Stimulated activated CD4-positive, alpha-beta T cell treated with anti-CD3 and anti-CD28 coated beads, Interleukin-1b, Interleukin-23, amount 100 ng/mL, for 24 hours (primary cell): ENCODE measurements at regions not wholly inside any gene's neighbourhood (a gene's known extent, or its start where the extent isn't known, plus 50 kb on each side); places are given as distances from the start of the nearest gene placed in this dataset.

Experiments
- DNase-seq, 4 experiments: peaks; one replicate each; pipeline ENCODE4 v3.0.0-alpha.2; 2020; ENCODE audit warnings: low read depth in 4 of 4, low spot score in 1 of 4

DNA sequence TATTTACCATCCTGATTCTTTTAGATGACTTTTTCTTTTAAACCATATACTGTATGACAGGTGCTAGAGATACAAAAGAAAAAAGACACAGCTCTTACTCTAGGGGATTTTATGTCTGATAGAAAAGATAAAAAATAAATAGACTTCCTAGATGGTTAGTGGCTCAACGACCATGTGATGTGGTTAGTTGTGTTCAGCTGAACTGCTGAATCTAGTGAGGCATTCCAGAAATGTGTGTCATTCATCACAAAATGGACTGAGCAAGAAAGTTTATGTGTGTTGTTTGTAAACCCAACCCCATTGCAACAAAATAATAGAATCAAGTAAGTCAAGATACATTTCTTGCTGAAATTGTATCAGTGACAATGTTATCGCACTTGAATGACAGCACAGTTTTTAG is 205.8 kb upstream of the LYPLAL1 start:
- DNase-seq: no peak

DNA sequence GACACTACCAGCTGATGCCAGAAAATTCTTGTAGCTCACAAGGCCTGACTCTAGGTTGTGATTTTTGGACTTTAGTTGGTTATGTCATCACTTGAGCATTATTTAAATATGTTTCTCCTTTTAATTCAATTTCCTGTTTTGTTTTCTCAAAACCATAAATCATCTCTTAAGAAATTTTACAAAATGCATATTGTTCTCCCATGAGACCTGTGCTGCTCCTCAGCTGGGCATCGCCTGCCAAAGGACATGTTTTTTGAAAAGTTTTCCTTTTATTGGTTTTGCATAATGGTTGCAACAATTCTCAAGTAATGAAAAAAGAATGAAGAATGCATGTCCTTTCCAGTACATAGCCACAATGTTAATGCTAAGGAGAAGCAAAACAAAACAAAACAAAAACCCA is 204.7 kb upstream of the LYPLAL1 start:
- DNase-seq: no peak

DNA sequence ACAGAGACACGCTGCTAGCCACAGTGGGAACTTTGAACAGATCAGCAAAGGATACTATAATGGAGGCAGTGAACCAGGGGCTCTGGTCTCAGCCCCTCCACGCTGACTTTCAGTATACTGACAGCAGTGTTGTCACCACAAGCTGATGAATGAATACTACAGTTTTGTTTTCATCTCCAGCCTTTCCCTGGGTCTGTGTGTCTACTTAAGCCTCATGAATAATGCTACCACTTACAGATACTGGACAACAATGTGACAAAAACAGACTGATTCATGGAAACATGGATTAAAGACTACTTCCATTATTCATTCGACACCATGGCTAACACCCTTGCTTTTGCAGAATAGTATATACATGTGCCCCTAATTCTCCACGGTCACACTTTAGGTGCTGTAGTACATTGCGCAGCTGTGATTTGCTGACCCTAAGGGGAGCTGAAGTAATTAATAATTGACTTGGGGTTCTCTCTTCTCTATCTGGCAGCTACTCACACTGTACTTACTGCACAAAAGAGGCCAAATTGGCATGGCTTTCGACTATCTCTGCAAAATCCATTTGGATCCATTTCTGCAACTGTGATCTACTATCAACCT is 203.2 kb upstream of the LYPLAL1 start:
- DNase-seq: no peak

DNA sequence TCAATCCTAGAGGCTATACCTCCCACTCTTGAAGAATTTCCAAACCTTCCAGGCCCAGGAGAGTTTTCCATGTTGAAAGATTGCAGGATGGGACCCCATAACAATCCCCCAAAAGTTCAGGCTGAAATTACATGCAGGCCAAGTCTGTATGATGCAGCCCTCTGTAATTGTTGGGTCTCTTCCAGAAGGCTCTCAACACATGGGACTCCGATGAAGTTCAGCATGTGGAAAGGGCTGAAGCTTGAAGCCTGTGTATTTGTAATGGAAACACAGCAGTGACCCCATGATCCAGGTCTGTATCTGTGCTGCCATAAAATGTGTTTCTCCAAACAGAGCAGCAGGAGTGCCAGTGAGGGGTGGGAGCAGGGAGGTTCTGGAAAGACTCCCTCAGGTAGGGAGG is 202.5 kb upstream of the LYPLAL1 start:
- DNase-seq: no peak

DNA sequence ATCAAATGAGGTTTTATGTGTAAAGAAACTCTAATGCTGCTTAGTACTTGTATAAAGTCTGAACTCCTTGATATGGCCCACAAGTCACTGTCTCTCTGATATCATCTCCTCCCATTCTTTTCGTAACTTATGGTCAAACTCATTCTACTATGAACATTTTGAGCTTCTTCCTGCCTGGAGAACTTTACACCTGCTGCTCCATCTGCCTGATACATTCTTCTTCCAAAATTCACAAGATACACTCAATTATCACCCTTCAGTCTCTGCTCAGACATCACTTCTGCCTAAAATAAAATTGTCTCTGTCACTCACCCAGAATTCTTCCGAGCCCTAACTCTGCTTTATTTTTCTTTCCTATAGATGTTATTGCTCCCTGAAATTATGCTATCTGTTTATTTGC is 192.8 kb upstream of the LYPLAL1 start:
- no peak for DNase-seq

DNA sequence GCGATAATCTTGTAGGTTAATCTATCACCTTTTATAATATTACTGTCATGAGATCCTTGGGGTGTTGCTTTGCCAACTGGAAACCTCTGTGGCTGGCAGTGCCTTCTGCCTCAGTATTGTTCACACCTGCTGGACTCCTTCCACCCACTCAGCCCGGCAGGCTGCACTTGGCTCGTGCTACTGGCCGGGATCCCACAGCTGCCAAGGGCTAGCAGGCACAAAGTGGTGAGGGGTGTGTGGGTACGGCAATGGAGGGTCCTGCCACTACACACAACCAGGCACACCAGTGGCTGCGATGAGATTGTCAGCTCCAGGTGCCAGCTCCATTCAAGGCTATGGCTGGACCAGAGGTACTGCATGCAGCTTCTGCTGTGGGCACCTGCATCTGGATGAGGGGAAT is 191.2 kb upstream of the LYPLAL1 start:
- no peak for DNase-seq

DNA sequence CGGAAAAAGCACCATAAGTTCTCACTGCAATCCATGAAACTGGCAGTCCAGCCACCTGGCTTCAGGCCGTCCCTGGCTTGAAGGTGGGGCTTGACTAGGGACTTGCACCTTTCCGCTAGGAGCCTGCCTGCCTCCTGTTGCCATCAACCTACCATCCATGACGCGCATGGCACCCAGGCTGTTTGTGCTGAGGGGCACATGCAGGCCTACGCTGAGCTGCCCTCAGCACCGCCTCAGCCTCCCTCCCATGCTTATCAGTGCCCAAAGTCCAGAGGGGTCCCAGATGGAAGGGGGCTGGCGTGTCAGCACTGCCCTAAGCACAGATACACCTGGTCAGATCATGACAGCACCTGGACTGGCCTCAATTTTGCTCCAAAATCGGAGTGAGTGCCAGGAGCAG is 190.2 kb upstream of the LYPLAL1 start:
- no peak for DNase-seq

DNA sequence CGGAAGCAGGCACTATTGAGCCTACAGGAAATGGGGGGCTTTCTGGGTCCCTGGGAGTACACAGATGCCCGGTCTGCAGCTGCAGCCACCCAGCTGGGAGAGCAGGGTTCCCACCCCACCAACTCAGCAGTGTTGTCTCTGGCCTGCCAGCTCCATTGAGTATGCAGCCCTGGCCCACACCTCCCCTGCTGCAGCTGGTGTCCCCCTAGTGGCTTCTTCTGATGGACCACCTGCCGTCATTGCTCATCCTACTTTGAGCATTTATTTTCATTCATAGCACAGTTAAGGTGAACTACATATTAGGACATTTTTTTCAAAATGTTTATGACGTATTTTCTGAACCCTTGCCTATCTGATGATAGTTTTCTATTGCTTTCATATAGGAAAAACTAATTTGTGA is 189.8 kb upstream of the LYPLAL1 start:
- no peak for DNase-seq

DNA sequence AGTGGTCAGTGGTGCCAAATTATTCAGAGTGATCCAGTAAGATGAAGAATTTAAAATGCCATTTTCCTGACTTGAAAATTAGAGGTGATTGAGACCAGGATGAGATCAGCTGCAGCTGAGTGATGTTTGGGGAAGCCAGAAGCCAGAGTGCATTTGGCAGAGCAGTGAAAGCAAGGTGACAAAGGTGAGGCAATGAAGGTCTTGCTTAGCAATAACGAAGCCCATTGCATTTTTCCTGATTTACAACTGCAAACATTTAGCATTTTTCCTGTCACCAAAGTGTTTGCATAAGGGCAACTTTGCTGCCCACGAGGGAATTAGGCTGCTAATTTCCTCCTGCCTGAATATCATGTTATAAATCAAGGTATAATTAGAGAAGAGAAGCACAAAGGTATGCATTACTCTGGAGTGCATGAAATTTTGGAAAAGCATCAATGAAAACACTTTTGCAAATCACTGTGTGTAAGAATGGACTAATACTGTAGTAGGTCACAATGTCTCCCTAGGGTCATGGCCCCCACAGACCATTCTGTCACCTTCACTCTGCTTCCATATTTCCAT is 188.2 kb upstream of the LYPLAL1 start:
- no peak for DNase-seq

DNA sequence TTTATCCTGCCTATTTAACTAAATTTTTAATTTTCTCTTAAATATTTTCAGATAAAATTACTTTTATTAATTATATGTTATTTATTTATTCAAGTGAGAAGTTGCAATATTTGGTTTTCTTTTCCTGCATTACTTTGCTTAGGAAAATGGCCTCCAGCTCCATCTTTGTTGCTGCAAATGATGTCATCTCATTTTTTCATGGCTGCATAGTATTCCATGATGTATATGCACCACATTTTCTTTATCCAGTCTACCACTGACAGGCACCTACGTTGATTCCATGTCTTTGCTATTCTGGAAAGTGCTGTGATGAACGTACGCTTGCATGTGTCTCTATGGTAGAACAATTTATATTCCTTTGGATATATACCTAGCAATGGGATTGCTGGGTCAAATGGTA is 186.9 kb upstream of the LYPLAL1 start:
- no peak for DNase-seq

DNA sequence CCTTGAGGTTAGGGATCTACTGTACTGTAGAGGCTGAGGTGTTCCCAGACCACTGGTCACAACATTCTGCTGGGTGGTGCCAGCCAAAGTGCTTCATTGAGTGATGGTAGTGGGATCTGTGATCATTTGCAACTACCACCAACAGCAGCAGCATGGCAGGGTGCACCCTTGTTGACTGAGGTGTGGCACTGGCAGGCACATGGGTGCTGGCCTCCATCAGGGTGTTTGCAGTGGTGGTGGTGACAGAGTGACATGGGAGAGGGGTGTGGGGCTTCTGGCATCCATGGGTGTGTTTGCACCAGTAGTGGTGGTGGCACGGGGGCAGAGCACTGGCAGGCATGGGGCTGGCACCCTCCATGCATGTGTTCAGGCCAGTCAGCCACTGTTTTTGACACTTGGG is 183.7 kb upstream of the LYPLAL1 start:
- no peak for DNase-seq

DNA sequence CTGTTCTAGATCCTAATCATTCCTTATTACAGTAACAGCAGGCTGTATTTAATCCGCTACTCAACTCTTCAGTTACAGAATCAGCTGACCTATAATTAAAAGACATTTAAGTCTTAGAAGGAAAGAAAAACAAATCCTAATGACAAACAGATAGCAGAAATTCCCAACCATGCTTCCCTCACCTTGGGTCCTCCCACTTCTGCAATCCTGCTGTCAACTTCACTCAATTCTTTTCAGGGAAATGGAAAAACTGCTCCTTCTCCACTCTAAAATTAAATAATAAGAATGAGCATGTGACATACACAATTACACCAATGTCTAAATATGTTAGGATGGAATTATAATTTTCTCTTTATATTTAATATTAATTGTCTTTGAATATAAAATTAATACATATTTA is 182.6 kb upstream of the LYPLAL1 start:
- DNase-seq: no peak

DNA sequence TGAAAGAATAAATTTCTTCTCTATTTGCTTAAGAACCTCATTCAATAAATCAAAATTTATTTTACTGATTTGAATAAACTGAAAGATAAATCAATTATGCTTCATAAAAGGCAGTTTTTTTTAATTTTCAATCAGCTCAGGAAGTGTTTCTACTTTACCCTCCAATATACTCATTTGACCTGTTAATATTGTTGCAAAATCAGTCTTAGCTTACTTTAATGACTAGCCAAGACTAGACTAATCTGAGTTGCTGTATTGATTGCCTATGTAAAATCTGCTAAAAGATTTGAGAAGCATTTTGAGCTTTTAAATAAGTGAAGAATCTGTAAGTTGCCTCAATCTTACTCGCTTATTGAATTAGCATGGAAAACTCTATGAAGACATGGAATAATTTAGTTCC is 179.1 kb upstream of the LYPLAL1 start:
- no peak for DNase-seq

DNA sequence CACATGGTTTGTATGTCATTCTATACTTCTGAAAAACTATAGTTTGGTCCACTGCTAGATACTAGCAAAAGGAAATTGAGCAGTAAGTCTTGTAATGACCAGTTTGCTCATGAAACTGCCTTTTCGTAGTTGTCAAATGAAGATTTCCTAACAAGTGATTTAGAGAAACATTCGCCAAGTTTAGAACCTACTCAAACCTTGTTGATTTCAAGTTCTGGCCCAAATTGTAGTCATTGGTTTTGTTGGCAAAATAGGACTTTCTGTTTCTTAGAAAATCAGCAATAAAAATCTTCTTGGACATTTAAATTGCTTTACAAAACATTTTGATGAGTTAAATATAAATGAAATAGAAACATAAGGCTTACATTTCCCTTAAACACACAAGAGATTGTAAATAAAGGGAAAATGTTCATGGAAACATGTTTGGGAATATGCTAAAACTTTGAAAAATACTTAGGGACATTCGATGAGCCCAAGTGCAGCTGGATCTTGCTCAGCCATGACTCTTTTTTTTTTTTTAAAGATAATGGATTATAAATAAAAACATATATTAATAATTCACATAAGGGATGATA is 178.5 kb upstream of the LYPLAL1 start:
- DNase-seq: no peak

DNA sequence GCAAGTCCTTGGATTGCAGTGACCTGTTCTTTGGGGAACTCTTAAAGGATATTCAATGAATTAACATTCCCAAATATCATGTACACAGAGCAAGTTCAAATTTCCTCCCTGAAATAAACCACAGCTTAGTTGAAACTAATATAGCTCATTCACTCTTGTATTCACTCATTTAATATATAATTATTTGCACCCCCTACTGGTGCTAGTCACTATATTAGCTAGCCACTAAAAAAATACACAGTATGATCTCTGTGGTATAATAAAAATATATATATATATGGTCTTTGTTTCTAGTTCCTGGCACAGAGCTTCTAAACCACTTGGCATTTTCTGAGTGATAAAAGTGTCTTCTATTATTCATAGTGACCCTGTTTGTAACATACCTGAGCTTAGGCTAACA is 177.3 kb upstream of the LYPLAL1 start:
- DNase-seq: no peak

DNA sequence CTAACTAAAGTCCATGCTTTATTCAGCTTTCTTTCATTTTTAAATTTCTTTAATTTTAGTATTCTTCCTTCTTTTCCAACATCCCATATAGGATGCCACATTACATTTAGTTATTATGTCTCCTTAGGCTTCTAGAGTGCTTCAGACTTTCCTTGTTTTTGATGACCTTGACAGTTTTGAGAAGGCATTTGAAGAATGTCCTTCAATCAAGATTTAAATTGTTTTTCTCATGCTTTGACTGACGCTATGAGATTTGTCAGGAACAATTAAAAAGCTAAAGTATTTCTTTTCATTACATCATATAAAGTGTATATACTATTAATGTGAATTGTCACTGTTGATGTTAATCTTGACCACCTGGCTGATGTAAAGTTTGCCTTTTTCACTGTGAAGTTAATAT is 173.7 kb upstream of the LYPLAL1 start:
- no peak for DNase-seq

DNA sequence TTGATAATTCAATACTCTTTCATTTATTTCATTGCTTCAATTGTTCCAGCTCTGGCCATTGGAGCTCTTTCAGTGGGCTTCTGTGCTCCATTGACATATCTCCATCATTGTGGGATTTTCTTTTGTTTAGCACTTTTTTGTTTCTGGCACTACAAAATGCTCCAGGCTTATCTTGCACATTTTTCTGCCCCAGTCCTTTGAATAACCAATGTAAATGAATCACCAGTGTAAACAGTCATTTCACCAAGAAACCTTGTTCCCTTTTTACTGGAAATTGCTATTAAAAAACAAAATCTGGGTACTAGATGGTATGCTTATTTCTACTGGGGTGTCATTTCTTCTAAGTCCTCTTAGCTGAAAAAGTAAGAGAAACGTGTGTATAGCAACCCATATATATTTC is 173.0 kb upstream of the LYPLAL1 start:
- no peak for DNase-seq

DNA sequence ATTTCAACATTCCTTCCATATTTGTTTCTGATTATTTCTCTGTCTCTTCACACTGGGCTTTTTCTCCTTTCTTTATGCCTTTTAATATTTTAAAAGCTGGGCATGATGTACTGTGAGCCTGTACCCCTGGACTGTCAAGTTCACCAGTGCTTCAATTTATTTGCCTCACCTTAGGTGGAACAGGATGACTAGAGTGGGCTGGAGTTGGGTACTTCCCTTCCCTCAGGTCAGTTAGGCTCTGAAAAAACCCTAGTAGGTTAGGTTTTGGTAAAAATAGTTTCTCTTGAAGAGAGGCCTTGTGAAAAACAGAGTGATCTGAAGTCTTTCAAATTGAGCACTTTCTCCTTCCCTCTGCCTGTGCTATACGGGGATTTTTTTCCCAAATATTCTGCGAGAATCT is 163.0 kb upstream of the LYPLAL1 start:
- no peak for DNase-seq

DNA sequence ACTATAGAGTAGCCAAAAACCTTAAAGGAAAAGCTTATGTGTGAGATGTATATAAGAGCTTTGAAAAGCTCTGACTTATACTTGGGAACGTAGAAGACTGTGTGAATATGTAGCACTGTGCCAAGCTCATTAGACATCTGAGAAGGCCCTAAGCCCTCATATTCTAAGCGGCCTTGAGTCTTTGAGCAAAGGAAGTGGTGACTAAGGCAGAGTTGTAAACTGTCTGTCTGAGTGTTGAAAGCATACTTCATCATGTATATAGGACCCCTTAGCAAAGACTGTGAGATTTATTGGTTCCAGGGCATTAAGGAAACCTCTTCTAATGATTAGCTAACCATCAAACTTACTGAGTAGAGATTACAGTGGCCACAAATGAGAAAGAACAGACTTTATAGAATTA is 153.3 kb upstream of the LYPLAL1 start:
- DNase-seq: no peak

DNA sequence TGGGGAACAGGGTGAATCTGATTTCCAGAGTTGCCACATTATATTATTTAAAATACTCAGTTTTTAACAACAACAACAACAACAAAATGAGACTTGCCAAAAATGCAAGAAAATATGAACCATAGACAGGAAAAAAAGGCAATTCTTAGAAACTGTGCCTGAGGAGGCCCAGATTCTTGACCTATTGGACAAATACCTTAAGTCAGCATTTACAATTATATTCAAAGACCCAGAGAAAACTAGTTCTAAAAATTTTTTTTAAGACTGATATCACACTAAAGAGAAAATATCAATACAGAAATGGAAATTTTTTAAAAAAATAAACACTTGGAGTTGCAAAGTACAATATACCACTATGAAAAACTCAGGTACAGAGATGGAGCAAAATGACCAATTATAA is 152.8 kb upstream of the LYPLAL1 start:
- DNase-seq: no peak

DNA sequence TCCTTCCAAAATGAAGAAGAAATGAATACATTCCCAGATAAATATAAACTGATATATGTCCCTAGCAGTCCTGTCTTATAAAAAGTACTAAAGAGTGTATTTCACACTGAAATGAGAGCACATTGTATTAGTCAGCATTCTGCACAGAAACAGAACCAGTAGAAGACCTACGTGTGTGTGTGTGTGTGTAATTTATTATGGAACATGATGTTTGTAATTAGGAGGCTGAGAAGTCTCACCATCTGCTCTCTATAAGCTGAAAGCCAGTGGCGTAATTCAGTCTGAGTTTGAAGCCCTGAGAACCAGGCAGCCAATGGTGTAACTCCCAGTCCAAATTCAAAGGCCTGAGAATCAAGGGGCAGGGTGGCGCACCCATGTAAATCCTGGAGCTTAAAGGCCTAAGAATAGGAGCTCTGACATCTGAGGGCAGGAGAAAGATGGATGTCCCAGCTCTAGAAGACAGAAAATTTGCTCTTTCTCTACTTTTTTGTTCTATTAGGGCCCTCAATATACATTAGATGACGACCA is 146.5 kb upstream of the LYPLAL1 start:
- DNase-seq: no peak

DNA sequence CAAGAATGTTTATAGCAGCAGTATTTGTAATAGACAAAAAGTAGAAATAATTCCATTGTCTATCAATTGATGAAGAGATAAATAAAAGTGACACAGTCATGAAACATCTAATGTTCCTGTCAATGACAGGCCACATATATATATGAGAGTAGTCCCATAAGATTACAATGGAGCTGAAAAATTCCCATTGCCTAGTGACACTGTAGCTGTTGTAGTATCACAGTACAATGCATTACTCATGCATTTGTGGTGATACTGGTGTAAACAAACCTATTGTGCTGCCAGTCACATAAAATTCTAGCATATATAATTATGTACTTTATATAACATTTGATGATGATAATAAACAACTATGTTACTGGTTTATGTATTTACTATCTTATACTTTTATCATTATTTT is 141.9 kb upstream of the LYPLAL1 start:
- no peak for DNase-seq

DNA sequence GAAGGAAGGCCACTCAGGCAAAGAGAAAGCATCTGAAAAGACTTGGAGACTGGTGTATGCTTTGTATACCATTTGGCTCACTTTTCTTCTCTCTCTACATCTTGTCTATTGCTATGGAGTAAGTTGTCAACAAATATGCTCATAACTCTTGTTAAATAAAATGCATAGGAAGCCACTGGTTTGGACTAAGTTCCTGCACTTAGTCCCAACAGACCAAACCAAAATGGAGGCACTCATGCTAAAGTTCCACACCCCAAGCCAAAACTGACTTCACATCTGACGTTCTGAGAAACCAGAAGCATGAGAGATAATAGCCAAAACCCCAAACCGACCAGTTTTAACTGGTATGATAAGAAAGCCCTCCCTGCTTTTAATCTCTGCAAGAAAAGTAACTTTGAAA is 135.3 kb upstream of the LYPLAL1 start:
- DNase-seq: no peak
